Neural cell (in vitro differentiated cells): ENCODE measurements at regions not wholly inside any gene's neighbourhood (a gene's known extent, or its start where the extent isn't known, plus 50 kb on each side); places are given as distances from the start of the nearest gene placed in this dataset.

Experiments used
- CTCF ChIP-seq: fragments of 450-650 bp; IDR thresholded peaks from 2 replicates; pipeline ENCODE4 v1.5.1; 2014; ENCODE audit warnings: antibody characterized with exemption, mild to moderate bottlenecking, moderate library complexity; ENCODE audit not compliant: poor library complexity, severe bottlenecking
- EP300 ChIP-seq: fragments of 450-650 bp; conservative IDR thresholded peaks from 2 replicates; pipeline ENCODE4 v1.6.1; 2014; ENCODE audit warnings: antibody characterized with exemption, mild to moderate bottlenecking, moderate library complexity; ENCODE audit not compliant: poor library complexity, severe bottlenecking
- EZH2 ChIP-seq: fragments of 200-600, 300-800 bp; shearing (Covaris generic), sonication (generic); IDR thresholded peaks from 2 replicates; pipeline ENCODE4 v1.6.1; 2014; ENCODE audit warnings: antibody characterized with exemption, low read length, borderline replicate concordance, mild to moderate bottlenecking; ENCODE audit not compliant: insufficient read depth, poor library complexity, severe bottlenecking
- MXI1 ChIP-seq: fragments of 450-650 bp; conservative IDR thresholded peaks from 2 replicates; pipeline ENCODE4 v1.6.1; 2014; ENCODE audit warnings: antibody characterized with exemption, mild to moderate bottlenecking; ENCODE audit not compliant: poor library complexity, severe bottlenecking
- POLR2AphosphoS5 ChIP-seq: IDR thresholded peaks from 2 replicates; pipeline ENCODE4 v1.6.1; 2012
- RAD21 ChIP-seq: fragments of 450-650 bp; conservative IDR thresholded peaks from 2 replicates; pipeline ENCODE4 v1.6.1; 2014; ENCODE audit warnings: antibody characterized with exemption, mild to moderate bottlenecking, moderate library complexity
- SMC3 ChIP-seq: fragments of 450-650 bp; conservative IDR thresholded peaks from 2 replicates; pipeline ENCODE4 v1.6.1; 2014; ENCODE audit warnings: antibody characterized with exemption, mild to moderate bottlenecking, moderate library complexity; ENCODE audit not compliant: poor library complexity

- TF ChIP-seq CTCF: no peak
- no peak for TF ChIP-seq EZH2
- TF ChIP-seq SMC3: no peak
- TF ChIP-seq POLR2AphosphoS5: no peak
- no peak for TF ChIP-seq MXI1
- no peak for TF ChIP-seq RAD21
- TF ChIP-seq EP300: no peak
Measured at GRCh38 chr4:187333151-187333550, 609.5 kb upstream of the FAT1 start.
